HepG2 (cell line): ENCODE measurements at regions not wholly inside any gene's neighbourhood (a gene's known extent, or its start where the extent isn't known, plus 50 kb on each side); places are given as distances from the start of the nearest gene placed in this dataset.

Experiments
- ATAC-seq: fragments of 200-7000 bp; cut with Tn5 transposase; 3 replicates; pipeline ENCODE4 v1.9.1; 2020; ENCODE audit warnings: mild to moderate bottlenecking, moderate library complexity
- BruUV-seq: library from RNA; stranded (reverse); fragments of 400-500 nt; replicated peaks from 2 replicates; lab custom pipeline; 2021; lab: Mats Ljungman, UMichigan
- CTCF ChIA-PET: fragments of 300-600 bp; formaldehyde crosslinking; extraction: SDS; loops from one replicate; lab custom pipeline; 2021; ENCODE audit warnings: low total read pairs, inconsistent platforms, low intra/inter-chr PET ratio; lab: Yijun Ruan, JAX
- POLR2A ChIA-PET: fragments of 350-600 bp; sonication (Branson Sonifier 250); formaldehyde crosslinking; loops from one replicate; lab custom pipeline; 2020; ENCODE audit warnings: antibody characterized with exemption, inconsistent platforms; lab: Yijun Ruan, JAX
- DNase-seq: peaks from one replicate; pipeline ENCODE4 v3.0.0-alpha.2; 2015; ENCODE audit warnings: low spot score
- FAIRE-seq: peaks from 3 replicates; lab custom pipeline; 2011; peaks lifted over from hg19 to GRCh38; lab: Jason Lieb, UNC
- H2AFZ ChIP-seq: one replicate; pipeline ENCODE4 v1.6.1; 2011; ENCODE audit warnings: low read length, inconsistent platforms
- H3K27ac ChIP-seq: fragments of 300-600 bp; 3 replicates; pipeline ENCODE4 v1.8.0; 2011; ENCODE audit warnings: mixed run types, mild to moderate bottlenecking, mixed read lengths, low read length, inconsistent platforms; ENCODE audit not compliant: insufficient read depth; ENCODE audit errors: extremely low read length
- H3K27me3 ChIP-seq, 2 experiments: fragments of 200-600 bp in 1 of 2; 2 replicates in 1 of 2; 3 replicates in 1 of 2; pipeline versions ENCODE4 v1.6.0 to v1.8.0; 2011; ENCODE audit warnings: low read length in 2 of 2, mild to moderate bottlenecking in 2 of 2, moderate library complexity in 2 of 2, inconsistent platforms in 1 of 2; ENCODE audit not compliant: insufficient read depth in 2 of 2, control insufficient read depth in 1 of 2
- H3K36me3 ChIP-seq, 2 experiments: fragments of 200-600 bp in 1 of 2; replicated peaks in 1 of 2; 2 replicates in 1 of 2; 3 replicates in 1 of 2; pipeline versions ENCODE4 v1.5.1 to v1.8.0; 2011; ENCODE audit warnings: low read length in 2 of 2, inconsistent platforms in 1 of 2; ENCODE audit not compliant: insufficient read depth in 2 of 2, control insufficient read depth in 1 of 2
- H3K4me1 ChIP-seq: 2 replicates; pipeline ENCODE4 v1.5.1; 2012; ENCODE audit warnings: low read length, inconsistent platforms; ENCODE audit not compliant: insufficient read depth
- H3K4me2 ChIP-seq: 2 replicates; pipeline ENCODE4 v1.6.0; 2011; ENCODE audit warnings: low read depth, low read length, inconsistent platforms
- H3K4me3 ChIP-seq, 3 experiments: fragments of 200-600 bp in 1 of 3; sonication (generic), shearing (Covaris generic) in 1 of 3; replicated peaks in 1 of 3; 2 replicates each; pipeline ENCODE4 v1.5.1; 2011 to 2016; ENCODE audit warnings: low read length in 3 of 3, inconsistent platforms in 2 of 3, low read depth in 2 of 3, mild to moderate bottlenecking in 2 of 3, control low read depth in 1 of 3, mixed read lengths in 1 of 3; ENCODE audit not compliant: insufficient read depth in 1 of 3
- H3K79me2 ChIP-seq: one replicate; pipeline ENCODE4 v1.6.1; 2011; ENCODE audit warnings: low read length, inconsistent platforms; ENCODE audit not compliant: insufficient read depth
- H3K9ac ChIP-seq: 2 replicates; pipeline ENCODE4 v1.6.0; 2011; ENCODE audit warnings: mild to moderate bottlenecking, low read depth, low read length, inconsistent platforms; ENCODE audit not compliant: insufficient read depth
- H3K9me3 ChIP-seq: 2 replicates; pipeline ENCODE4 v1.5.1; 2012; ENCODE audit warnings: mild to moderate bottlenecking, low read length
- H4K20me1 ChIP-seq: 2 replicates; pipeline ENCODE4 v1.6.0; 2011; ENCODE audit warnings: inconsistent platforms, mild to moderate bottlenecking, low read length, moderate library complexity; ENCODE audit not compliant: insufficient read depth
- AHDC1 ChIP-seq: sonication (generic); formaldehyde crosslinking; IDR thresholded peaks from 2 replicates; pipeline ENCODE4 v1.5.1; 2020; ENCODE audit warnings: mild to moderate bottlenecking, missing genetic modification reagents, borderline replicate concordance
- ASH2L ChIP-seq: fragments of 300-600, 200-600 bp; sonication (generic); IDR thresholded peaks from 2 replicates; pipeline ENCODE4 v1.7.0; 2017; ENCODE audit warnings: low read depth, mild to moderate bottlenecking, moderate library complexity, mixed read lengths, low read length; ENCODE audit not compliant: insufficient read length
- BCL3 ChIP-seq: sonication (generic); formaldehyde crosslinking; IDR thresholded peaks from 2 replicates; pipeline ENCODE4 v1.5.1; 2020; ENCODE audit warnings: mild to moderate bottlenecking, missing genetic modification reagents, moderate library complexity
- GMEB2 ChIP-seq: IDR thresholded peaks from 2 replicates; pipeline ENCODE4 v1.6.1; 2016; ENCODE audit warnings: missing biosample characterization, missing genetic modification reagents, low read depth
- GRHL1 ChIP-seq: sonication (generic); formaldehyde crosslinking; conservative IDR thresholded peaks from 2 replicates; pipeline ENCODE4 v1.8.0; 2022; ENCODE audit warnings: missing genetic modification reagents
- HCFC1 ChIP-seq: fragments of 150-350 bp; IDR thresholded peaks from 2 replicates; pipeline ENCODE4 v1.6.1; 2014; ENCODE audit warnings: low read depth, low read length
- MED8 ChIP-seq: sonication (generic); formaldehyde crosslinking; IDR thresholded peaks from 2 replicates; pipeline ENCODE4 v1.8.1; 2023; ENCODE audit warnings: mild to moderate bottlenecking, missing genetic modification reagents; ENCODE audit not compliant: insufficient replicate concordance
- NFRKB ChIP-seq: fragments of 450-650 bp; IDR thresholded peaks from 2 replicates; pipeline ENCODE4 v1.6.1; 2017
- TOPORS ChIP-seq: sonication (generic); formaldehyde crosslinking; IDR thresholded peaks from 2 replicates; pipeline ENCODE4 v1.8.0; 2023; ENCODE audit warnings: mild to moderate bottlenecking, missing genetic modification reagents
- ZNF567 ChIP-seq: sonication (generic); formaldehyde crosslinking; IDR thresholded peaks from 2 replicates; pipeline ENCODE4 v1.8.1; 2023; ENCODE audit warnings: mild to moderate bottlenecking, missing genetic modification reagents, borderline replicate concordance
- ZSCAN21 ChIP-seq: sonication (generic); formaldehyde crosslinking; IDR thresholded peaks from 2 replicates; pipeline ENCODE4 v1.8.0; 2022; ENCODE audit warnings: mild to moderate bottlenecking, missing genetic modification reagents, moderate library complexity, borderline replicate concordance
- ZSCAN31 ChIP-seq: sonication (generic); formaldehyde crosslinking; IDR thresholded peaks from 2 replicates; pipeline ENCODE4 v1.5.0; 2020; ENCODE audit warnings: low read depth, mild to moderate bottlenecking, missing genetic modification reagents
- in situ Hi-C: cut with HindIII; loops from 2 replicates; pipeline ENCODE4 v1.10.0; 2017; ENCODE audit warnings: low pct_unique_long_range_greater_than_20kb; ENCODE audit not compliant: extremely low pct_ligation_motif_present
- intact Hi-C: fragments of 100-400 bp; cut with micrococcal nuclease; formaldehyde crosslinking; loops from one replicate; pipeline ENCODE4 v1.10.0; 2022; ENCODE audit not compliant: unreplicated experiment

- in situ Hi-C loops (no loop called here), intact Hi-C loops (no loop called here)
- no TSS peak for BruUV-seq
- ChIA-PET POLR2A (no interaction called here), CTCF (no interaction called here)
- FAIRE-seq (no peak), DNase-seq (no peak), ATAC-seq (no peak)
- H3K27ac ChIP-seq: no peak overlapping the region
- no peak overlapping the region for H3K4me3 ChIP-seq
- H3K4me1 ChIP-seq: peaks cover 42% of the 10 kb centered on the region
- no peaks in the 10 kb centered on the region for H4K20me1 ChIP-seq
- H3K36me3 ChIP-seq: no peaks in the 10 kb centered on the region
- no peak overlapping the region for H3K9ac ChIP-seq
- H3K9me3 ChIP-seq: no peaks in the 10 kb centered on the region
- no peak overlapping the region for H3K4me2 ChIP-seq
- no peaks in the 10 kb centered on the region for H3K27me3 ChIP-seq
- no peaks in the 10 kb centered on the region for H3K79me2 ChIP-seq
- no peak overlapping the region for H2AFZ ChIP-seq
- no peak for TF ChIP-seq GRHL1 (CRISPR knock-in tag)
- no peak for TF ChIP-seq BCL3 (CRISPR knock-in tag)
- no peak for TF ChIP-seq AHDC1
- TF ChIP-seq ZSCAN21 (CRISPR knock-in tag): no peak
- no peak for TF ChIP-seq ASH2L
- no peak for TF ChIP-seq NFRKB
- TF ChIP-seq GMEB2: no peak
- no peak for TF ChIP-seq ZNF567 (CRISPR knock-in tag)
- TF ChIP-seq HCFC1: no peak
- no peak for TF ChIP-seq TOPORS (CRISPR knock-in tag)
- TF ChIP-seq ZSCAN31 (CRISPR knock-in tag): no peak
- no peak for TF ChIP-seq MED8
Observed at GRCh38 chr10:61841338-61841875, 60.1 kb upstream of the ARID5B start.
